H9 (cell line): ENCODE measurements at regions not wholly inside any gene's neighbourhood (a gene's known extent, or its start where the extent isn't known, plus 50 kb on each side); places are given as distances from the start of the nearest gene placed in this dataset.
A peak's percentile ranks its signal among the peaks of the same experiment; 100 is the strongest.

ENCODE experiments used
- DNase-seq: peaks from one replicate; pipeline ENCODE4 v3.0.0-alpha.2; 2017
- H2AFZ ChIP-seq: one replicate; pipeline ENCODE4 v1.6.1; 2013; ENCODE audit warnings: mild to moderate bottlenecking, low read length, control low read depth, moderate library complexity
- H2AK5ac ChIP-seq: 2 replicates; pipeline ENCODE4 v1.6.1; 2013; ENCODE audit warnings: low read length, control low read depth, mixed read lengths; ENCODE audit not compliant: insufficient read length
- H2BK120ac ChIP-seq: one replicate; pipeline ENCODE4 v1.6.1; 2013; ENCODE audit warnings: low read depth, mild to moderate bottlenecking, low read length, control low read depth, inconsistent platforms; ENCODE audit not compliant: poor library complexity, severe bottlenecking
- H2BK12ac ChIP-seq: 2 replicates; pipeline ENCODE4 v1.6.1; 2013; ENCODE audit warnings: low read length, control low read depth, mixed read lengths, low read depth; ENCODE audit not compliant: insufficient read length
- H2BK15ac ChIP-seq: 2 replicates; pipeline ENCODE4 v1.6.1; 2013; ENCODE audit warnings: low read depth, low read length, control low read depth
- H2BK20ac ChIP-seq: one replicate; pipeline ENCODE4 v1.6.1; 2013; ENCODE audit warnings: low read depth, mild to moderate bottlenecking, low read length, control low read depth, inconsistent platforms; ENCODE audit not compliant: poor library complexity, severe bottlenecking
- H2BK5ac ChIP-seq: 2 replicates; pipeline ENCODE4 v1.6.1; 2013; ENCODE audit warnings: low read length, control low read depth, mixed read lengths; ENCODE audit not compliant: insufficient read length
- H3K14ac ChIP-seq: 2 replicates; pipeline ENCODE4 v1.6.1; 2013; ENCODE audit warnings: low read length, control low read depth; ENCODE audit not compliant: insufficient read depth
- H3K18ac ChIP-seq: 2 replicates; pipeline ENCODE4 v1.6.1; 2013; ENCODE audit warnings: low read depth, mild to moderate bottlenecking, mixed read lengths, low read length, control low read depth; ENCODE audit not compliant: insufficient read length
- H3K23ac ChIP-seq: 2 replicates; pipeline ENCODE4 v1.6.1; 2013; ENCODE audit warnings: low read length, control low read depth, mixed read lengths, low read depth; ENCODE audit not compliant: insufficient read length
- H3K23me2 ChIP-seq: 2 replicates; pipeline ENCODE4 v1.6.1; 2013; ENCODE audit warnings: low read depth, mild to moderate bottlenecking, mixed read lengths, low read length, control low read depth; ENCODE audit not compliant: insufficient read length, poor library complexity, severe bottlenecking
- H3K27ac ChIP-seq: 2 replicates; pipeline ENCODE4 v1.5.1; 2013; ENCODE audit warnings: low read length, control low read depth, mixed read lengths, low read depth; ENCODE audit not compliant: insufficient read length
- H3K27me3 ChIP-seq: 2 replicates; pipeline ENCODE4 v1.6.1; 2013; ENCODE audit warnings: low read length, control low read depth, inconsistent platforms; ENCODE audit not compliant: insufficient read depth
- H3K4ac ChIP-seq: 2 replicates; pipeline ENCODE4 v1.6.1; 2013; ENCODE audit warnings: low read depth, mild to moderate bottlenecking, control low read depth, inconsistent platforms, low read length, moderate library complexity
- H3K4me1 ChIP-seq: 2 replicates; pipeline ENCODE4 v1.6.1; 2013; ENCODE audit warnings: low read length, control low read depth, inconsistent platforms; ENCODE audit not compliant: insufficient read depth
- H3K4me2 ChIP-seq: 2 replicates; pipeline ENCODE4 v1.6.1; 2013; ENCODE audit warnings: low read length, control low read depth, mixed read lengths; ENCODE audit not compliant: insufficient read length, insufficient read depth
- H3K56ac ChIP-seq: 2 replicates; pipeline ENCODE4 v1.6.1; 2013; ENCODE audit warnings: low read depth, mild to moderate bottlenecking, mixed read lengths, low read length, control low read depth; ENCODE audit not compliant: insufficient read length
- H3K79me1 ChIP-seq: 2 replicates; pipeline ENCODE4 v1.6.1; 2013; ENCODE audit warnings: low read depth, mild to moderate bottlenecking, moderate library complexity, low read length, control low read depth, inconsistent platforms; ENCODE audit not compliant: insufficient read depth, poor library complexity, severe bottlenecking
- H3K79me2 ChIP-seq: 2 replicates; pipeline ENCODE4 v1.6.1; 2013; ENCODE audit warnings: low read length, control low read depth, inconsistent platforms; ENCODE audit not compliant: insufficient read depth
- H3K9ac ChIP-seq: 2 replicates; pipeline ENCODE4 v1.6.1; 2013; ENCODE audit warnings: low read length, control low read depth, mixed read lengths; ENCODE audit not compliant: insufficient read length; ENCODE audit errors: extremely low read depth
- H3K9me3 ChIP-seq: one replicate; pipeline ENCODE4 v1.6.1; 2013; ENCODE audit warnings: low read depth, low read length, inconsistent platforms; ENCODE audit not compliant: control insufficient read depth
- H3T11ph ChIP-seq: one replicate; pipeline ENCODE4 v1.6.1; 2013; ENCODE audit warnings: mild to moderate bottlenecking, low read length, control low read depth, inconsistent platforms
- H4K20me1 ChIP-seq: one replicate; pipeline ENCODE4 v1.6.1; 2013; ENCODE audit not compliant: control insufficient read depth, insufficient read length, insufficient read depth
- H4K5ac ChIP-seq: 2 replicates; pipeline ENCODE4 v1.6.1; 2013; ENCODE audit warnings: low read depth, mild to moderate bottlenecking, mixed read lengths, low read length, control low read depth; ENCODE audit not compliant: insufficient read length
- H4K8ac ChIP-seq: replicated peaks from 2 replicates; pipeline ENCODE4 v1.6.1; 2013; ENCODE audit warnings: low read length, control low read depth, mixed read lengths, low read depth; ENCODE audit not compliant: insufficient read length
- H4K91ac ChIP-seq: 2 replicates; pipeline ENCODE4 v1.6.1; 2013; ENCODE audit warnings: low read depth, mild to moderate bottlenecking, moderate library complexity, mixed read lengths, low read length, control low read depth; ENCODE audit not compliant: insufficient read length
- H3K27ac Mint-ChIP-seq, 3 experiments: 2 replicates in 2 of 3; 3 replicates in 1 of 3; pipeline ENCODE4 v1.8.0; 2020 to 2021; ENCODE audit warnings: mixed read lengths in 3 of 3, mild to moderate bottlenecking in 1 of 3, moderate library complexity in 1 of 3
- H3K27me3 Mint-ChIP-seq: 2 replicates; pipeline ENCODE4 v1.8.0; 2021; ENCODE audit warnings: low read depth, mild to moderate bottlenecking, moderate library complexity, mixed read lengths
- H3K36me3 Mint-ChIP-seq, 3 experiments: 2 replicates in 2 of 3; 3 replicates in 1 of 3; pipeline ENCODE4 v1.8.0; 2020 to 2021; ENCODE audit warnings: low read depth in 3 of 3, mixed read lengths in 3 of 3; ENCODE audit not compliant: insufficient read depth in 1 of 3
- H3K4me1 Mint-ChIP-seq, 2 experiments: 2 replicates each; pipeline ENCODE4 v1.8.0; 2020; ENCODE audit warnings: mixed read lengths in 2 of 2
- H3K4me3 Mint-ChIP-seq, 2 experiments: 2 replicates in 1 of 2; 3 replicates in 1 of 2; pipeline ENCODE4 v1.8.0; 2020 to 2021; ENCODE audit warnings: mild to moderate bottlenecking in 2 of 2, mixed read lengths in 2 of 2, moderate library complexity in 1 of 2
- H3K9me3 Mint-ChIP-seq, 2 experiments: 2 replicates in 1 of 2; 3 replicates in 1 of 2; pipeline ENCODE4 v1.8.0; 2020; ENCODE audit warnings: mild to moderate bottlenecking in 2 of 2, mixed read lengths in 2 of 2, moderate library complexity in 1 of 2
- CTCF ChIP-seq: fragments of 200-600 bp; sonication (generic); conservative IDR thresholded peaks from 3 replicates; pipeline ENCODE4 v1.8.0; 2021; ENCODE audit warnings: antibody characterized with exemption, mild to moderate bottlenecking

GRCh38 chr6:78308025-78308424 is 559.3 kb upstream of the IRAK1BP1 start:
- Histone ChIP-seq H4K5ac (no peak overlapping the region), H2AFZ (no peak overlapping the region), H3K4me1 (no peaks in the 10 kb centered on the region), H2BK120ac (no peak overlapping the region), H3K27ac (no peak overlapping the region), H3K14ac (no peak overlapping the region), H3K79me1 (no peaks in the 10 kb centered on the region), H2AK5ac (no peak overlapping the region), H3K4ac (no peak overlapping the region), H2BK15ac (no peak overlapping the region), H3K9me3 (no peaks in the 10 kb centered on the region), H3K27me3 (no peaks in the 10 kb centered on the region), H2BK5ac (no peak overlapping the region), H3K23ac (no peak overlapping the region), H4K8ac (no peak overlapping the region), H4K91ac (no peak overlapping the region), H3K23me2 (no peaks in the 10 kb centered on the region), H3K4me2 (no peak overlapping the region), H4K20me1 (no peaks in the 10 kb centered on the region), H3K56ac (no peak overlapping the region), H3K79me2 (no peaks in the 10 kb centered on the region), H3K18ac (no peak overlapping the region), H3T11ph (no peak overlapping the region), H2BK20ac (no peak overlapping the region), H3K9ac (no peak overlapping the region), H2BK12ac (no peak overlapping the region)
- no peaks in the 10 kb centered on the region for H3K36me3 Mint-ChIP-seq
- TF ChIP-seq CTCF = peak; percentile 56
- H3K4me3 Mint-ChIP-seq = no peak overlapping the region
- no peaks in the 10 kb centered on the region for H3K4me1 Mint-ChIP-seq
- DNase-seq = peak; percentile 52
- no peak overlapping the region for H3K27ac Mint-ChIP-seq
- no peaks in the 10 kb centered on the region for H3K9me3 Mint-ChIP-seq
- H3K27me3 Mint-ChIP-seq = no peaks in the 10 kb centered on the region
